ENCODE measurements at regions not wholly inside any gene's neighbourhood (a gene's known extent, or its start where the extent isn't known, plus 50 kb on each side); places are given as distances from the start of the nearest gene placed in this dataset.

DNA sequence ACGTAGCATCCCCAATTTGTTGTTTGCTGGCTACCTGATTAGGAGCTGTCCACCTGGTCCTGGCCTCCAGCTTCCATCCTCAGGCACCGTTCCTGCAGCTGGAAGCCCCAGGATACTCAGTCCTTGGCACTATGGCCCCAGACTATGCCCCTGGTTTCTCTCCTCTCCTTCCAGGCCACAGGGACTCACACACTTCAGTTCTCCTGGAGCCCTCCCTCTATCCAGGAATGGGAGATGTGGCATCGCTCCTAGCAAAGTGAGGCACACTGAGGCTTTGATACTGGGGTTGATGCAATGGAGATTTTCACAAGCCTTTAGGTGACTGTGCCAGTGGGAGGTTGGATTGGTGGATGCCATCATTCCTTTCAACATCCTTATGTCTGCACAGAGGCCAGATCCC is 142.8 kb upstream of the B3GAT1 start:
- no peak for DNase-seq (ENCODE audit: low spot score)
- ChIA-PET CTCF (ENCODE audit: low intra/inter-chr PET ratio, low total read pairs) (no interaction called here), POLR2A (no interaction called here)
- no TSS peak for BruUV-seq (replicated peaks)
- Histone ChIP-seq H3K4me1 (ENCODE audit: insufficient read depth, low read length) (no peaks in the 10 kb centered on the region), H4K20me1 (ENCODE audit: insufficient read depth, low read length) (no peaks in the 10 kb centered on the region), H3K27me3 (ENCODE audit: control insufficient read depth in 1 of 2, insufficient read depth in 2 of 2, low read length in 2 of 2) (peaks cover 0 to 17% of the 10 kb centered on the region in 2 experiments; a peak in 2 of 5 replicates), H3K4me3 (replicated peaks in 1 of 3; ENCODE audit: insufficient read depth in 1 of 3, low read depth in 2 of 3, low read length in 3 of 3) (no peak overlapping the region), H3K36me3 (replicated peaks in 1 of 2; ENCODE audit: control insufficient read depth in 1 of 2, insufficient read depth in 2 of 2, low read length in 2 of 2) (no peaks in the 10 kb centered on the region), H3K27ac (ENCODE audit: extremely low read length, insufficient read depth, low read length) (no peak overlapping the region), H3K79me2 (ENCODE audit: insufficient read depth, low read length) (no peaks in the 10 kb centered on the region), H3K9ac (ENCODE audit: insufficient read depth, low read depth, low read length) (no peak overlapping the region), H2AFZ (ENCODE audit: low read length) (no peak overlapping the region), H3K9me3 (ENCODE audit: low read length) (no peaks in the 10 kb centered on the region), H3K4me2 (ENCODE audit: low read depth, low read length) (no peak overlapping the region)
- no peak for FAIRE-seq
- in situ Hi-C loops (cut with HindIII; ENCODE audit: extremely low pct_ligation_motif_present, low pct_unique_long_range_greater_than_20kb) (no loop called here), intact Hi-C loops (cut with micrococcal nuclease; ENCODE audit: unreplicated experiment) (no loop called here)
- no peak for ATAC-seq
- WGBS (ENCODE audit: low lambda C conversion rate) = 0% methylated on average over 3 of the region's 3 CpGs
- TF ChIP-seq SMYD3 (CRISPR knock-in tag; IDR thresholded peaks at IDR 0.05) = no peak
- TF ChIP-seq HNRNPUL1 (IDR thresholded peaks at IDR 0.05; ENCODE audit: low read depth, low read length) = no peak
- TF ChIP-seq ZSCAN12 (CRISPR knock-in tag; IDR thresholded peaks at IDR 0.05) = no peak
- TF ChIP-seq, protein P1, sequence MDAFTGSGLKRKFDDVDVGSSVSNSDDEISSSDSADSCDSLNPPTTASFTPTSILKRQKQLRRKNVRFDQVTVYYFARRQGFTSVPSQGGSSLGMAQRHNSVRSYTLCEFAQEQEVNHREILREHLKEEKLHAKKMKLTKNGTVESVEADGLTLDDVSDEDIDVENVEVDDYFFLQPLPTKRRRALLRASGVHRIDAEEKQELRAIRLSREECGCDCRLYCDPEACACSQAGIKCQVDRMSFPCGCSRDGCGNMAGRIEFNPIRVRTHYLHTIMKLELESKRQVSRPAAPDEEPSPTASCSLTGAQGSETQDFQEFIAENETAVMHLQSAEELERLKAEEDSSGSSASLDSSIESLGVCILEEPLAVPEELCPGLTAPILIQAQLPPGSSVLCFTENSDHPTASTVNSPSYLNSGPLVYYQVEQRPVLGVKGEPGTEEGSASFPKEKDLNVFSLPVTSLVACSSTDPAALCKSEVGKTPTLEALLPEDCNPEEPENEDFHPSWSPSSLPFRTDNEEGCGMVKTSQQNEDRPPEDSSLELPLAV (CRISPR knock-in tag; conservative IDR thresholded peaks at IDR 0.05; ENCODE audit: low read depth) = no peak
- TF ChIP-seq, protein P2, sequence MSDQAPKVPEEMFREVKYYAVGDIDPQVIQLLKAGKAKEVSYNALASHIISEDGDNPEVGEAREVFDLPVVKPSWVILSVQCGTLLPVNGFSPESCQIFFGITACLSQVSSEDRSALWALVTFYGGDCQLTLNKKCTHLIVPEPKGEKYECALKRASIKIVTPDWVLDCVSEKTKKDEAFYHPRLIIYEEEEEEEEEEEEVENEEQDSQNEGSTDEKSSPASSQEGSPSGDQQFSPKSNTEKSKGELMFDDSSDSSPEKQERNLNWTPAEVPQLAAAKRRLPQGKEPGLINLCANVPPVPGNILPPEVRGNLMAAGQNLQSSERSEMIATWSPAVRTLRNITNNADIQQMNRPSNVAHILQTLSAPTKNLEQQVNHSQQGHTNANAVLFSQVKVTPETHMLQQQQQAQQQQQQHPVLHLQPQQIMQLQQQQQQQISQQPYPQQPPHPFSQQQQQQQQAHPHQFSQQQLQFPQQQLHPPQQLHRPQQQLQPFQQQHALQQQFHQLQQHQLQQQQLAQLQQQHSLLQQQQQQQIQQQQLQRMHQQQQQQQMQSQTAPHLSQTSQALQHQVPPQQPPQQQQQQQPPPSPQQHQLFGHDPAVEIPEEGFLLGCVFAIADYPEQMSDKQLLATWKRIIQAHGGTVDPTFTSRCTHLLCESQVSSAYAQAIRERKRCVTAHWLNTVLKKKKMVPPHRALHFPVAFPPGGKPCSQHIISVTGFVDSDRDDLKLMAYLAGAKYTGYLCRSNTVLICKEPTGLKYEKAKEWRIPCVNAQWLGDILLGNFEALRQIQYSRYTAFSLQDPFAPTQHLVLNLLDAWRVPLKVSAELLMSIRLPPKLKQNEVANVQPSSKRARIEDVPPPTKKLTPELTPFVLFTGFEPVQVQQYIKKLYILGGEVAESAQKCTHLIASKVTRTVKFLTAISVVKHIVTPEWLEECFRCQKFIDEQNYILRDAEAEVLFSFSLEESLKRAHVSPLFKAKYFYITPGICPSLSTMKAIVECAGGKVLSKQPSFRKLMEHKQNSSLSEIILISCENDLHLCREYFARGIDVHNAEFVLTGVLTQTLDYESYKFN (CRISPR knock-in tag; conservative IDR thresholded peaks at IDR 0.05) = no peak
- TF ChIP-seq ZNF780A (CRISPR knock-in tag; IDR thresholded peaks at IDR 0.05) = no peak
- TF ChIP-seq ZNF605 (CRISPR knock-in tag; IDR thresholded peaks at IDR 0.05) = no peak
- no peak for TF ChIP-seq GATA4 (IDR thresholded peaks at IDR 0.05; ENCODE audit: borderline replicate concordance, low read depth)
- no peak for TF ChIP-seq ZSCAN30 (CRISPR knock-in tag; IDR thresholded peaks at IDR 0.05)
- TF ChIP-seq U2AF1 (optimal IDR thresholded peaks at IDR 0.05; ENCODE audit: low read depth, low read length) = no peak
- TF ChIP-seq, protein P3, sequence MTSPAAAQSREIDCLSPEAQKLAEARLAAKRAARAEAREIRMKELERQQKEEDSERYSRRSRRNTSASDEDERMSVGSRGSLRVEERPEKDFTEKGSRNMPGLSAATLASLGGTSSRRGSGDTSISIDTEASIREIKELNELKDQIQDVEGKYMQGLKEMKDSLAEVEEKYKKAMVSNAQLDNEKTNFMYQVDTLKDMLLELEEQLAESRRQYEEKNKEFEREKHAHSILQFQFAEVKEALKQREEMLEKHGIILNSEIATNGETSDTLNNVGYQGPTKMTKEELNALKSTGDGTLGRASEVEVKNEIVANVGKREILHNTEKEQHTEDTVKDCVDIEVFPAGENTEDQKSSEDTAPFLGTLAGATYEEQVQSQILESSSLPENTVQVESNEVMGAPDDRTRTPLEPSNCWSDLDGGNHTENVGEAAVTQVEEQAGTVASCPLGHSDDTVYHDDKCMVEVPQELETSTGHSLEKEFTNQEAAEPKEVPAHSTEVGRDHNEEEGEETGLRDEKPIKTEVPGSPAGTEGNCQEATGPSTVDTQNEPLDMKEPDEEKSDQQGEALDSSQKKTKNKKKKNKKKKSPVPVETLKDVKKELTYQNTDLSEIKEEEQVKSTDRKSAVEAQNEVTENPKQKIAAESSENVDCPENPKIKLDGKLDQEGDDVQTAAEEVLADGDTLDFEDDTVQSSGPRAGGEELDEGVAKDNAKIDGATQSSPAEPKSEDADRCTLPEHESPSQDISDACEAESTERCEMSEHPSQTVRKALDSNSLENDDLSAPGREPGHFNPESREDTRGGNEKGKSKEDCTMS (CRISPR knock-in tag; conservative IDR thresholded peaks at IDR 0.05) = no peak
- TF ChIP-seq, protein P4, sequence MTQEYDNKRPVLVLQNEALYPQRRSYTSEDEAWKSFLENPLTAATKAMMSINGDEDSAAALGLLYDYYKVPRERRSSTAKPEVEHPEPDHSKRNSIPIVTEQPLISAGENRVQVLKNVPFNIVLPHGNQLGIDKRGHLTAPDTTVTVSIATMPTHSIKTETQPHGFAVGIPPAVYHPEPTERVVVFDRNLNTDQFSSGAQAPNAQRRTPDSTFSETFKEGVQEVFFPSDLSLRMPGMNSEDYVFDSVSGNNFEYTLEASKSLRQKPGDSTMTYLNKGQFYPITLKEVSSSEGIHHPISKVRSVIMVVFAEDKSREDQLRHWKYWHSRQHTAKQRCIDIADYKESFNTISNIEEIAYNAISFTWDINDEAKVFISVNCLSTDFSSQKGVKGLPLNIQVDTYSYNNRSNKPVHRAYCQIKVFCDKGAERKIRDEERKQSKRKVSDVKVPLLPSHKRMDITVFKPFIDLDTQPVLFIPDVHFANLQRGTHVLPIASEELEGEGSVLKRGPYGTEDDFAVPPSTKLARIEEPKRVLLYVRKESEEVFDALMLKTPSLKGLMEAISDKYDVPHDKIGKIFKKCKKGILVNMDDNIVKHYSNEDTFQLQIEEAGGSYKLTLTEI (CRISPR knock-in tag; conservative IDR thresholded peaks at IDR 0.05) = no peak
- TF ChIP-seq, protein P5, sequence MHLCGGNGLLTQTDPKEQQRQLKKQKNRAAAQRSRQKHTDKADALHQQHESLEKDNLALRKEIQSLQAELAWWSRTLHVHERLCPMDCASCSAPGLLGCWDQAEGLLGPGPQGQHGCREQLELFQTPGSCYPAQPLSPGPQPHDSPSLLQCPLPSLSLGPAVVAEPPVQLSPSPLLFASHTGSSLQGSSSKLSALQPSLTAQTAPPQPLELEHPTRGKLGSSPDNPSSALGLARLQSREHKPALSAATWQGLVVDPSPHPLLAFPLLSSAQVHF (CRISPR knock-in tag; IDR thresholded peaks at IDR 0.05) = no peak
- TF ChIP-seq ZNF326 (CRISPR knock-in tag; IDR thresholded peaks at IDR 0.05; ENCODE audit: borderline replicate concordance) = no peak
- TF ChIP-seq FLYWCH1 (CRISPR knock-in tag; IDR thresholded peaks at IDR 0.05) = no peak
